Activated CD4-positive, alpha-beta T cell treated with anti-CD3 and anti-CD28 coated beads, Interleukin-2, amount 50 U/mL, for 16 hours (primary cell): ENCODE measurements at regions not wholly inside any gene's neighbourhood (a gene's known extent, or its start where the extent isn't known, plus 50 kb on each side); places are given as distances from the start of the nearest gene placed in this dataset.
"Not testable (repeated sequence)": the region's sequence is repeated elsewhere in the genome, so short reads cannot be mapped to it uniquely, and the experiment has no call there.

Source experiments
- DNase-seq: peaks from one replicate; pipeline ENCODE4 v3.0.0-alpha.2; 2020

DNA sequence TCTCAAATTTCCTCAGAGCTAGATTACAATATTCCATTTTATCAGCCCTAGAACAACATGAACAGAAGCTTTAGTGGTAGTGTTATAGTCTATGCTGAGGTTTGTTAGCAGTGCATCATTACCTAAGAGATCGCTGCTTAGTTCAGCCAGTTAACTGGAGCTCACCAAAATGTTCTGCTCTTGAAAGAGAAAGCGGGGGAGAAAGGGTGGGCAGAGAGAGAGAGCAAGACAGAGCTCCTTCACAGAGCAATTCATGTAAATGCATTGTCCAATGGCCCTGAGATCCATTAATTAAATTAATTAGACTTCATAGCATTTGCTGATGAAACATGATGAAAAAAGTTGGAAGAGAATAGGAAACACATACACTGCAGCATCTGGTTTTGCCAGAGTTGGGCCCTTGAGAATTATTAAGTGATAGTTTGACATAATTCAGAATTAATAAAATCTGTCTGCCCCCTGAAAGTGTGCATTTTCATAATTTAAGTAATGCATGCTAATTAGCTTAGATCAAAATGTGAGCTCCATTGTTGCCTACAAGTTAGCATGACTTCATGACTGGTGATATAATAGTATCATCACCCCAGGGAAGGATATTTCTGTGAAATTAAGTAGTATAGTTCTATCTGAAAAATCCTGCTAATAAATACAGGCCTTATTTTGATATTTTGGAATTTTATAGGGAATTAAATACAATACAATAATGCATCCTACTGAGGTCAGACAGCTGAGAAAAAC is 86.9 kb upstream of the LYSMD4 start:
- DNase-seq = no peak

DNA sequence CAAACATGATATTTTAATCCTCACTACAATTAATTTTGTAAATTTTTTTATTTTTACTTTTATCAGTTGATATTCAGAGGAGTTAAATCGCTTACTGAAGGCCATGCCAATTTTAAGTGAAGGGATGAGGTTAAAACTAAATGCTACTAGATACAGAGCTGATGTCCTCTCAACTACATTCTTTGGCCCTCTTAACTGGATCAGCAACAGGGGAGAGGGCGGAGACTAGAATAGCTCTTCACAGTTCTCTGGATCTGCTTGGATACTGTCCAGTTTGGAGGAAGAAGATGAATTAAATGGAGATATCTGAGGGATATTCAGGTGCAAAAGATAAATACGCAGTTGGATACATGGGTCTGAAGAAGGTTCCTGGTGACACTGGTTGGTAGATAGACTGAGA is 85.6 kb upstream of the LYSMD4 start:
- DNase-seq = no peak

DNA sequence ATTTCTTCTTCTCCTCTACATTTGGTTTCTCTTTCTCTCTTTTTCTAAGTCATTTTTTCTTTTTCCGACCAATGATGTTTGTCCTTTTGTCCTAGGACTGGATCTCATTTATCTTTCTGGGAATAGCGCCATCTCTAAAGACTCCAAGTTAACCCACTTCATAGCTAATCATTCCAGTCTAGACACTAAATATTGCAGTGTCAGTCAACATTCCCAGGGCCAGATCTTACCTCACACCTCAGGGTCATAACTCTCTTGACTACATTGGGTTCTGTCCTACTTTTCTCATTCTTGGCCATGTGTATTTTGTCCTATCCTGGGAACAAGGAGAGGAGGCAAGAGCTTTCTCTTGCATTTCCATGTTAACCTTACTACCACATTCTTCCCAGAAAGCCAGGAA is 83.6 kb upstream of the LYSMD4 start:
- not testable (repeated sequence) for DNase-seq

DNA sequence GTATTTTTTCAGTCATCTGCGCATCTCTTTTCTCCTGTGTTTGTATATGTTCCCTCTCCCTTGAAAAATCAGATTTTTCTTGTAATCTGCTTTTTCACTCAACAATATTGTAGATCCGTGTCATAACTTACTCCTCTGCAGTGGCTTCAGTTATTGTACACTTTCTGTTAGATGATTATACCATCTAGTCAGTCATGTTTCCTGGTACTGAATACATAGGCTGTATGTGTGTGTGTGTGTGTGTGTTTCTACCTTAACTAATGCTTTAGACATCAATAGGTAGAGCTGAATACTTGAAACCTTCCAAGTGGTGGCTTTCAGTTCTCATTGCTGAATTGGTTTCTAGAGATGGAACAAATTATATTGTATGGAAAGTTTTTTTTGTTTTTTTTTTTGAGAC is 77.4 kb upstream of the LYSMD4 start:
- DNase-seq = peak; percentile 48

GRCh38 chr15:99799854-99800250 is 66.6 kb upstream of the LYSMD4 start:
- not testable (repeated sequence) for DNase-seq

DNA sequence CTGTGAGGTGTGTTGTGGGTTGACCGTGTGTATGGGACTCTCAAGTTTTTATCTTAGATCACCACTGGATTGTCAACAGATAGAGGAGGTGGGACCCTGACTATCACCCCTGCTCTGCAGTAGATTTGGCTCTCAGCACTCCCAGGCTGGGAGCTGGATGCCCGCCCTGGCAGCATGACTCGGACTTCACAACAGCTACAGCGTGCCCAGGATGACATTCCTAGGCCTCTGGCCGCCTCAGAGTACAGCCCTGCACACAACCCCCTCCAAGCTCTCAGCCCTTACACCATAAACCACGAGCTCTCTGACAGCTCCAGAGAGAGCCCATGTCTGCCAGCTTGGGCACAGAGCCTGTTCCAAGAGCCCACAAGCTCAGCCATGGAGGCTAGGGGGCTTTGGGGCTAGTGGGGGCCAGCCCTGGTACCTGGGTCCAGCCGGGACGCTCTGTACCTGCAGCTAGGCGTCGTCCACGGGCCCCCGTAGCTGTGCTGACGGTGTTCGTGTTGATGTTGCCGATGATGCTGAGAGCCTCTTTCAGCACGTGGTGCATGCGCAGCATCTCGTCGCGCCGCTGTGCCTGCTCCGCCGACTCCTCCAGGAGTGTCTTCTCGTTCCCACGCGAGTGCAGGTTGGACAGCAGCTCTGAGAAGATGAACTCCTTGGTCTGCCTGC is 66.1 kb upstream of the LYSMD4 start:
- DNase-seq = not testable (repeated sequence)

GRCh38 chr15:99796940-99797870 is 64.0 kb upstream of the LYSMD4 start:
- not testable (repeated sequence) for DNase-seq

DNA sequence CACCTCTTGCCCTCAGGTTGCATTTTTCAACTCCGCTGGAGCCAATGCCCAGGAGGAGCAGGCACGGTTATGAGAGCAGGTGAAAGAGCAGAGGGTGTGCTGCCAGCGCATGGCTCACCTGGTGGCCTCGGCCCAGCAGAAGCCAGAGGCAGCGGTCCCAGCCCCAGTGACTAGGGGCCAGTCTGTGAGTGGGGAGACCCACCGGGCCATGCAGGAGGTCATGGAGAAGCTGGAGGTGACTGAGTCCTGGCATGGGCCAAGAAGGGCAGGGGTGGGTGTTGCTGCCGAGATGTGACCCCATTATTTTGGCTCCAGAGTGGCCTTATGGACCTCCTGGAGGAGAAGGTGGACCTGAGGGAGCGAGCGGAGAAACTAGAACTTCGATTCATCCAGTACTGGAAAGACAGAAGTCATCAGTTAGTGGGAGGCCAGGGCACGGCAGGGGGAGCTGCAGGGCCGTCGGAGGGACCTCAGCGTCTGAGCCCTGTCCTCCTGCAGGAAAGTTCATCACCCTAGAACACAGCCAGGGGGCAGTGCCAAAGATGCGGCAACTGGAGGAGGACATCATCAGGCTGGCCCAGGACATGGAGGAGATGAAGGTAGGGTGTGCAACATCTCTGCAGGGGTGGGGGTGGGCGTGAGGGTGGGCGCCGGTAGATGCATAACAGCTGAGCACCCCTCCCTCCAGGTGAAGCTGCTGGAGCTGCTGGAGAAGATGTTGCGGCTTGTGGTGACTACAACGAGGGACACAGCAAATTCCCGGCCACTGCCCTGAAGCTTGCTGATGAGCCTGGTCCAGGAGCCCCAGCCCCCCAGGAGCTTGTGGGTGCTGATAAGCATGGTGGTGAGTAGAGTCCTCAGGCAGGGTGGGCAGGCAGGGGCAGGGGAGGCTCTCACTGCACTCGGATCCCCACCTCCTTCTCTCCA is 58.9 kb upstream of the LYSMD4 start:
- not testable (repeated sequence) for DNase-seq

DNA sequence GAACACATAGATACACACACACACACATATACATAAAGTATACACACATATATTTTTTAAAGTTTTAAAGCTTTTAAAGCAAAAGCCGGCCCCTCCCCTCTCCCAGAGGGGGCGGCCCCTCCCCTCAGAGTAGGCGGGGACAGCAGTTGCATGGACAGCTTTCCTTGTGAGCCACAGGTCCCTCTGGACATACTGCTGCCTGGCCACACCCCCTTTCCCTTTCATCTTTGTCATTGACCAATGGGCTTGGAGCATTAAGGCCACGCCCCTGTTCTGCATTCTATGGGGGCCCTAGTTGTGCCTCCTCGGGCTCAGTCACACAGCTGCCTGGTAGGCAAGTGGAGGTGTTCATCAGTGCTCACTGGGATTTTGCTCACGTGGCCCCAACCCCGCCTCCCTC is 57.5 kb upstream of the LYSMD4 start:
- not testable (repeated sequence) for DNase-seq

DNA sequence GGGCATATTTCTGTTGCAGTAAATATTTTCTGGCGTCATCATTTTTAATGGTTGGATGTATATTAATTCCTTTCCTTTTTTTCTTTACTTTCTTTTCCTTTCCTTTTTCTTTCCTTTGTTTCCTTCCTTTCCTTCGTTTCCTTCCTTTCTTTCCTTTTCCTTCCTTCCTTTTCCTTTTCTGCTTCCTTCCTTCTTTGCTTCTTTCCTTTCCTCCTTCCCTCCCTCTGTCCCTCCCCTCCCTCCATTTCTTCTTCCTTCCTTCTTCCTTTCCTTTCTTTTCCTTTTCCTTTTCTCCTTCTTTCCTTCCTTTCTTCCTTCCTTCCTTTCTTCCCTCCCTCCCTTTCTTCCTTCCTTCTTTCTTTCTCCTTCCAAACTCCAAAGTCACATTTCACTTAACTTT is 54.9 kb upstream of the LYSMD4 start:
- no peak for DNase-seq

GRCh38 chr15:99784800-99785199 is 51.6 kb upstream of the LYSMD4 start:
- not testable (repeated sequence) for DNase-seq

DNA sequence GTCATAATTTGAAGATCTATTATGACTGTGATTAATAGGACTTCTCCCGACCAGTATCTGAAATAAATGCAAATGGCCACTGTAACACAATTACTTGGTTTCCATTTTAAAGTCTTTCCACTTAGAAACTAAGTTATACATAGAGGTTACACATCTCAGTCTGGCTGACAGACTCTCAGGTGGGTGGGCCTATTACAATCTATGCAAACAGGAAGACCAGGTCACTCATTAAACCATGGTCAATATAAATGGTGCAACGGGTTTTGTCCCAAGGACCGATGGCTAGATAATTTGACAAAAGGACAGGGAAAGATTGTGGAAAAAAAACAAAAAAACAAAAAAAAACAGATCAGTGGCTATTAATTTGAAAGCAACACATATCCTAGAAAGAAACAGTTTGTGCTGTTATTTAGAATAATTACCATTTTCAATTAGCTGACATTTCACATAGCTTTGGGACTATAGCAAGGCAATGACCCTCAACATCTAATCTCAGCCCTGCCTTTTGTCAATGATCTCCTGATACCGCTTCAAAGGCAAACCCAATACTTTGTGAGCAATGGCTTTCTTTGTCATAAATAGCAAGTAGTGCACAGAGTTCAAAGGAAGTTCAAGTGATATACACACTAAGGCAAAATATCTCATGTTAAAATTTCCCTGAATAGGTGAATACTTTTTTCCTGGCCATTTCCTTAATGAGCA is 50.8 kb upstream of the LYSMD4 start:
- DNase-seq = not testable (repeated sequence)
